ENCODE measurements at regions not wholly inside any gene's neighbourhood (a gene's known extent, or its start where the extent isn't known, plus 50 kb on each side); places are given as distances from the start of the nearest gene placed in this dataset.
"Not testable (repeated sequence)": the region's sequence is repeated elsewhere in the genome, so short reads cannot be mapped to it uniquely, and the experiment has no call there.

DNA sequence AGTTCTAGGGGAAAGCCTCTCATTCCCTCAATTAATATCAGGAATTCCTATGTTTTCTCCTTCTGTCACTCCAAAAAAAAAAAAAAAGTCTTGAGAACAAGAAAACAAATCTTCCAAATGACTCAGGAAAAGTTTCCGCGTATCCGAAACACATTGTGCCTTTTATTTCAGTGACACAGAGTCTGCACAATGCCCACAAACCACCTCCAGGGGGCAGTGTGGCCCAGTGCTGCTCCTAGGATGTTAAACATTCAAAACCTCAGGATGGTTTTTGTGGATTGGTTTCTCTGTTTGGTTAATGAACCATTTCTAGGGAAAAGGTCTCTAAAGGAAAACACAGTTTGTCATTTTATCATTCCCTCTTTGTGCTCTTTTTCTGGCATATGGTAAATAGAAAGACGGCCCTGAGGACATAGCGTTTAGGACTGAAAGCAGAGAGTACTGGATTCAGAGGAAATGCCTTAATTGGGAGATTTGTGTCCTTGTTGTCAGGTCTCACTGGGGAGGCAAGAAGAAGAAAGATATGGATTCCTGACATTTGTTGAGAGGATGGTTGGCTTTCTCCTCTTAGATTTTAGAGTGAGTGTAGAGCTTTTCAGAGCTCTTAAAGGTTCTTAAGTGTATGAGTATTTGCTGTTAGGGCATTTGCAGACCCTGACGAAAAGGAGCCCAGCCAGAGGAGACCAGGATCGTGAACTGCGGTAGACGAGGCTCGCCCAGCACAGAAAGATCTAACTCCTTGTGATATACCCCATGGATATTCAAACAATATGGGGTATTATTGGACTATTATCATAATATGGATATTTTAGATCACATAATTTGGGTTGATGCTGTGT, 65.7 kb upstream of the MAP9 start:
- peak; percentile 77 for DNase-seq

DNA sequence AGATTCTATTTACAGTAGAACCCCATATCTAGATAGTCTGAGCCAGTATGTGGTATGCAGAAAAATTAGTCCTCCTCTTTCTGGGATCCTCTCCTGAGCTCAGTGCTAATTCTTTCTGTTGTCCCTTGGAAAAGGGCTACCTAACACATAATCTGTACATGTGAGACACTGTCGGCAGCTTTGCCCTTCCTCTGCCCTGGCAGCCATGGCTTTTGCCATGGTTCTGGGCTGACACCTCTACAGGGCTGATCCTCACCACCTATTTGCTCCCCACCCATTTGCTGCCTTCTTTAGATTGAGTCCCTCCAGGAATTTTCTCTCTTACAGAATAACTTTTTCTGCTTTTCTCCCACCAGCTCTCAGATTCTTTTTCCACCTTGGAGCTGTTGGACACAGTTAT, 64.7 kb upstream of the MAP9 start:
- DNase-seq: no peak

DNA sequence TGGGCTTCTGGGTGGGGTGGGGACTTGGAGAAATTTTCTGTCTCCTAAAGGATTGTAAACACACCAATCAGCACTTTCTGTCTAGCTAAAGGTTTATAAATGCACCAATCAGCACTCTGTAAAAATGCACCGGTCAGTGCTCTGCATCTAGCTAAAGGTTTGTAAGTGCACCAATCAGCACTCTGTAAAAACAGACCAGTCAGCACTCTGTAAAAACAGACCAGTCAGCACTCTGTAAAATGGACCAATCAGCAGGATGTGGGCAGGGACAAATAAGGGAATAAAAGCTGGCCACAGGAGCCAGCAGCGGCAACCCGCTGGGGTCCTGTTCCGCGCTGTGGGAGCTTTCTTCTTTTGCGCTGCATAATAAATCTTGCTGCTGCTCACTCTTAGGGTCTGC, 63.0 kb upstream of the MAP9 start:
- not testable (repeated sequence) for DNase-seq

DNA sequence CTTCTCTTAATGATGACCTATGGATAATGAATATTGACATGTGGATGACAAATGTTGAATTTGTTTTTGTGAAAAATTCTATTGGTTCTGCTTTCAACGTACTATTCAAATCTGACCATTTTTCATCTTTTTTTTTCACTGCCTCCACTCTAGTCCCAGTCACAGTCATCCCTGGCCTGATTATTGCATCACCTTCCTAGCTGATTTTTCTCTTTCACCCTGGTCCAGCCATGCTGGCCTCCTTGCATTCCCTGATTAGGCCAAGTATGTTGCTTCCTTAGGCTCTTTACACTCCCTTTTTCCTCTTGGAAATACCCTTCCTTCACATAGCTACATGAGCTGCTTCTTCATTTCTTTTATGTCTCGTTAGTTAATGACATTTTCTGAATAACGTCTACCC, 58.1 kb upstream of the MAP9 start:
- no peak for DNase-seq

DNA sequence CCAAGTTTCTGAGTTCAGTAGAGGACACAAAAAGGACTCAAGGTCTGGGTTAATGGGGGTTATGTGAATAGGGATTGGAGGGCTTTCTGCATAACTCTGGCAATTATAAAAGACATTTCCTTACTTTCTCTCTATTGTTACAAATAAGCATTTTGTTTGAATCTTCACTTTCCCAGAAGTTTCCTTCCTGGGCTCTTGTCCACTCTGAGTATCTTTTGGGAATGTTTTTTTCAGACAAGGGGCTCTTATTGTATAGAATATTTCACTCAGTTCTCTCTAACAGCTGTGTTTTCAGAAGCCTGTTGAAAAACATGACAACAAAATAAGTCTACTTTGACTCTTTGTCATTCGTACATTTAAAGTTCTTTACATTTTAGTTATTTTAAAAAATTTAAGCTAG, 57.6 kb upstream of the MAP9 start:
- DNase-seq: no peak

DNA sequence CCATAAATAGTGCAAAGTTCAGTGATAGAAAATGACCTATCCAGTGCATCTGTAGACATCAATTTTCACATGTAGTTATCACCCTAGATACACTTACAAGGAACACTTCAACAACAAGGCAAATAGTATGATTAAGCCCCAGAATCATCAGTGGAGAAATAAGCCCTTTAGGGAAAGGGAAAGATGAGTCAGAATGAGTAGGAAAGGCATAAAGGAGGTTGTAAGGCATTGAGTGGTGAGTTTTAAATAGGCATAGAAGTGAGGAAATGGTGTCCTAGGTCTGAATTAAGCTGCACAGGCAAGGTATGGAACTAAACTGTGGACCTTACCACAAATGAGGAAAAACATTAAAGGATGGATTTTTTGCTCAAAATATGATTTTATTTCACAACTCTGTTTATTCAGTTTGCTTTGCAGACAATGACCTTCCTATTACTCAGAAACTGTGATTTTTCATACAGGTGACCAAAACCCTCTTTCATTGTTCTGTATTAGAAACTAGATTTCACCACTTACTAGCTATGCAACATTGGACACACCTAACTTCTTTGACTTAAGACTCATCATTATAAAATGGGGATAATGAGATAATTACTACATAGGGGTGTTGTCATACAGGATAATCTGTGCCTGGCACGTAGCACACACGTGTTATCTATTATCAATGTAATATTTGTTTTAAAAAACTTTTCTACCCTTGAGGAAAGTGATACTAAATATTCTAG, 57.0 kb upstream of the MAP9 start:
- no peak for DNase-seq

DNA sequence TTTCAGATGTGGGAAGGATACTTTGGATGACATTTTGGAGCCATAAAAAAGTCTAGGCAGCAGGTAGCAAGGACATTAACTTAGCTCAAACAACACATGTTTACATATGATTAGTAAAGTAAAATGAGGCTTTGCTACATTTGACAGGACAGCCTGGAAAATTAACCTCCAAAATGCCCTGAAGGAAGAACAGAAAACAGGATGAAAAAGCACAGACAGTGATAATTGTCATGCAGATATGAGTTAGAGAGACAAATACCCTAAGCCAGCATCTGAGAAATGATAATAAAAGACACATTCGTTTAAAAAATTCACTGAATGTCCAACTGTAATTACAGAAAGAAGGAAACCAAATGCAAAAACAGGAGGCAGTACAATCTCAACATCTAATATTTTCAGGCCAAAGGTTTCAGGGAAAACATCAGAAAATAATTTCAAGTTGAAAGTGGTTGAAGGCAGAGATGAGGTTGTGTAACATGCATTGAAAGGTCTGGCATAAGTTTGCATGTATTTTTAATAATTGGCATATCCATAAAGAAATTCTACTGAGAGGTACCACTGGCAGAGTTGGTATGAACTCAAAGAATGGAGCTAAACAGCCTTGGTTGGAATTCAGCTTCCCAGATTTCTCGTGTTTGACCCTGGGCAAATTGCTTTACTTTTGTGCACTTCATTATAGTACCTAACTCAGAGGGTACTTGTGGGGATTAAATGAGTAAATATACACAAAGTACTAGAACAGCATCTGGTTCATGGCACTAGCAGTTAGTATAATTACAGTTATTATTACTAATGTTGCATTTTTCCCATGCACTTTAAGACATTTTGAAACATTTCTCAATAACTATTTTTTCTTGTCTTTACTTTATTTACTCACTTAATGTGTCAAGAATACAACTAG, 54.4 kb upstream of the MAP9 start:
- DNase-seq: no peak

DNA sequence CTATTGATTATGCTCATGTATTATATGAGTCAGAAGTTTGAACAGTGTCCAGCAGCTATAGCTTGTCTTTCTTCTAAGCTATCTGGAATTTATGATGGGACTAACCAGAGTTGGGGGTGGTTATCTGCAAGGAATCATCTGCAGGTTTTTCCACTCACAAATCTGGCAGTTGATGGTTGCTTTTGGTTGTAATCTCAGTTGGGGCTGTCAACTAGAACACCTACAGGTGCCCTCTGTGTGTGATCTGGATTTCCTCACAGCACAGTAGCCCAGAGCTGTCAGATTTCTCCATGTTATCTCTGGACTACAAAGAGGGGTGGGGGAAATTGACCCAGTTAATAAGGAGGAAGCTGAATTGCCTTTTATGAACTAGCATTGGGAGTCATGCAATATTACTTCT, 51.4 kb upstream of the MAP9 start:
- DNase-seq: no peak

DNA sequence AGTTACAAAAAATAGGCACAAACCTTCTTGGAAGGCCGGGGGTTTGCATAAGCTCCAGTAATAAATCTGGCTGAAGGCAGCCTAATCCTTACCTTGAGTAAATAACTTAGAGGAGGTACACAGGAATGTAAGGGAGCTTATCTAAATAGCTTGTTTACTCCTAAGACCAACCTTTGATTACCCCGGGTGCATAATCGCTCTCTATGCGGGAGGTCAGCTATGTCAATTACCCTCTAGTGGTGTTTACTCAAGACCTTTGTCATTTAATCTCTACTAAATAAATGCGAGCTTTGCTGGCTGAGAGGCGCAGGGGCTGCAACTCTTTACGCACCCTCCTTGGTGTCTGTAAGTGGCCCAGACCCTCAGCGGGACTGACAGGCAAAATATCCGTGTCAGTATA, 50.2 kb upstream of the MAP9 start:
- DNase-seq: no peak

All from retina (tissue), 1 donor.